ENCODE measurements at regions not wholly inside any gene's neighbourhood (a gene's known extent, or its start where the extent isn't known, plus 50 kb on each side); places are given as distances from the start of the nearest gene placed in this dataset.

- no peaks in the 10 kb centered on the region for H3K4me1 ChIP-seq
- WGBS, 2 donors = 74 to 76% methylated on average over 4 of the region's 4 CpGs
Measured at GRCh38 chr4:58606303-58606702, 1496.1 kb upstream of the IGFBP7 start.

GRCh38 chr4:58603951-58604350 lies 1493.8 kb upstream of the IGFBP7 start:
- DNase-seq (no peak), ATAC-seq (ENCODE audit: low FRiP score in 2 of 2) (no peak)
- no peaks in the 10 kb centered on the region for H3K36me3 ChIP-seq
- no peak overlapping the region for H3K27ac ChIP-seq
- H3K4me1 ChIP-seq = no peaks in the 10 kb centered on the region
- H3K27me3 ChIP-seq = no peaks in the 10 kb centered on the region
- H3K9me3 ChIP-seq = no peaks in the 10 kb centered on the region
- TF ChIP-seq EP300 (IDR thresholded peaks at IDR 0.05) = no peak
- TF ChIP-seq, protein P1, sequence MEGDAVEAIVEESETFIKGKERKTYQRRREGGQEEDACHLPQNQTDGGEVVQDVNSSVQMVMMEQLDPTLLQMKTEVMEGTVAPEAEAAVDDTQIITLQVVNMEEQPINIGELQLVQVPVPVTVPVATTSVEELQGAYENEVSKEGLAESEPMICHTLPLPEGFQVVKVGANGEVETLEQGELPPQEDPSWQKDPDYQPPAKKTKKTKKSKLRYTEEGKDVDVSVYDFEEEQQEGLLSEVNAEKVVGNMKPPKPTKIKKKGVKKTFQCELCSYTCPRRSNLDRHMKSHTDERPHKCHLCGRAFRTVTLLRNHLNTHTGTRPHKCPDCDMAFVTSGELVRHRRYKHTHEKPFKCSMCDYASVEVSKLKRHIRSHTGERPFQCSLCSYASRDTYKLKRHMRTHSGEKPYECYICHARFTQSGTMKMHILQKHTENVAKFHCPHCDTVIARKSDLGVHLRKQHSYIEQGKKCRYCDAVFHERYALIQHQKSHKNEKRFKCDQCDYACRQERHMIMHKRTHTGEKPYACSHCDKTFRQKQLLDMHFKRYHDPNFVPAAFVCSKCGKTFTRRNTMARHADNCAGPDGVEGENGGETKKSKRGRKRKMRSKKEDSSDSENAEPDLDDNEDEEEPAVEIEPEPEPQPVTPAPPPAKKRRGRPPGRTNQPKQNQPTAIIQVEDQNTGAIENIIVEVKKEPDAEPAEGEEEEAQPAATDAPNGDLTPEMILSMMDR (IDR thresholded peaks at IDR 0.05) = no peak
- no peak for TF ChIP-seq POLR2A (IDR thresholded peaks at IDR 0.05)
- TF ChIP-seq POLR2AphosphoS5 (IDR thresholded peaks at IDR 0.05) = no peak
- 79 to 84% methylated on average over 4 of the region's 4 CpGs for WGBS, 2 donors
- no peak overlapping the region for H3K4me3 ChIP-seq

More at GRCh38 chr4:58606303-58606702, 1496.1 kb upstream of the IGFBP7 start:
- H3K27ac ChIP-seq = no peak overlapping the region
- DNase-seq (no peak), ATAC-seq (ENCODE audit: low FRiP score in 2 of 2) (no peak)
- TF ChIP-seq POLR2AphosphoS5 (IDR thresholded peaks at IDR 0.05) = no peak
- TF ChIP-seq EP300 (IDR thresholded peaks at IDR 0.05) = no peak
- TF ChIP-seq, protein P1 (IDR thresholded peaks at IDR 0.05) = no peak
- TF ChIP-seq POLR2A (IDR thresholded peaks at IDR 0.05) = no peak
- H3K4me3 ChIP-seq = no peak overlapping the region
- no peaks in the 10 kb centered on the region for H3K36me3 ChIP-seq
- H3K27me3 ChIP-seq = no peaks in the 10 kb centered on the region
- H3K9me3 ChIP-seq = no peaks in the 10 kb centered on the region

- TF ChIP-seq POLR2AphosphoS5 (IDR thresholded peaks at IDR 0.05) (no peak), POLR2A (IDR thresholded peaks at IDR 0.05) (no peak), EP300 (IDR thresholded peaks at IDR 0.05) (no peak)
- TF ChIP-seq, protein P1 (IDR thresholded peaks at IDR 0.05) = no peak
- no peak overlapping the region for H3K4me3 ChIP-seq
- no peaks in the 10 kb centered on the region for H3K27me3 ChIP-seq
- ATAC-seq (ENCODE audit: low FRiP score in 2 of 2) (no peak), DNase-seq (no peak)
- 0% methylated on average over 1 of the region's 1 CpG for WGBS, 2 donors
- H3K36me3 ChIP-seq = no peaks in the 10 kb centered on the region
- H3K27ac ChIP-seq = no peak overlapping the region
- H3K4me1 ChIP-seq = no peaks in the 10 kb centered on the region
- no peaks in the 10 kb centered on the region for H3K9me3 ChIP-seq
Measured at GRCh38 chr4:58602731-58603359, 1492.7 kb upstream of the IGFBP7 start.

DNA sequence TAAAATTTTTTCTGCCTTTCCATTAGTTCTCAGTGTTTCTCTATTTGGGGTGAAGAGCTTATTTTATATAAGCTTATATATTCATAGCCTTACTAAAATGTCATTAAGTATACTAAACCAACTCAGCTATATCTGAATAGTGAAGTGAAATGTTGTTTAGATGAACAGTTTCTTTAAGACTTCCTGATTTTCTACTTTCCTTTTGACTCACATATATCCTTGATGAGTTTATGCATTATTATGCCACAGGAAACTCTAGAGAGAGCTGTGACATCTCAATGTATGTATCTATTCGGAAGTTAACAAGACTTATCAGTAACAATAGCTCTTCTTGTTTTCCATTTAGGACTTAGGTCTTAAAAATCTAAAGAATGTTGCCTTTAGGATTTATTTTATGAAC lies 1491.8 kb upstream of the IGFBP7 start:
- Histone ChIP-seq H3K27ac (no peak overlapping the region), H3K27me3 (no peaks in the 10 kb centered on the region), H3K36me3 (no peaks in the 10 kb centered on the region), H3K4me1 (no peaks in the 10 kb centered on the region), H3K9me3 (no peaks in the 10 kb centered on the region), H3K4me3 (no peak overlapping the region)
- WGBS, 2 donors = 46 to 51% methylated on average over 1 of the region's 1 CpG
- no peak for ATAC-seq (ENCODE audit: low FRiP score in 2 of 2)
- no peak for DNase-seq
- TF ChIP-seq, protein P1 (IDR thresholded peaks at IDR 0.05) = no peak
- TF ChIP-seq POLR2AphosphoS5 (IDR thresholded peaks at IDR 0.05) (no peak), EP300 (IDR thresholded peaks at IDR 0.05) (no peak), POLR2A (IDR thresholded peaks at IDR 0.05) (no peak)

GRCh38 chr4:58600290-58600689 lies 1490.1 kb upstream of the IGFBP7 start:
- Histone ChIP-seq H3K27ac (no peak overlapping the region), H3K4me1 (no peaks in the 10 kb centered on the region), H3K27me3 (no peaks in the 10 kb centered on the region), H3K4me3 (no peak overlapping the region), H3K36me3 (no peaks in the 10 kb centered on the region), H3K9me3 (no peaks in the 10 kb centered on the region)
- no peak for DNase-seq
- ATAC-seq (ENCODE audit: low FRiP score in 2 of 2) = no peak
- WGBS, 2 donors = 80 to 90% methylated on average over 2 of the region's 2 CpGs
- TF ChIP-seq POLR2A (IDR thresholded peaks at IDR 0.05) (no peak), POLR2AphosphoS5 (IDR thresholded peaks at IDR 0.05) (no peak), EP300 (IDR thresholded peaks at IDR 0.05) (no peak)
- TF ChIP-seq, protein P1 (IDR thresholded peaks at IDR 0.05) = no peak
